Epithelial cell of esophagus (primary cell): ENCODE measurements at regions not wholly inside any gene's neighbourhood (a gene's known extent, or its start where the extent isn't known, plus 50 kb on each side); places are given as distances from the start of the nearest gene placed in this dataset.

Source experiments
- DNase-seq: peaks from one replicate; pipeline ENCODE4 v3.0.0; 2010; ENCODE audit warnings: low read depth
- H3K4me3 ChIP-seq: 2 replicates; pipeline ENCODE4 v1.5.1; 2011; ENCODE audit warnings: mild to moderate bottlenecking, low read length, control low read depth
- TF ChIP-seq, protein P1 (sequence below): IDR thresholded peaks from 2 replicates; pipeline ENCODE4 v1.5.1; 2011; ENCODE audit warnings: low read depth, mild to moderate bottlenecking, low read length, control low read depth, inconsistent platforms; ENCODE audit not compliant: insufficient read depth; ENCODE audit errors: missing control alignments

DNA sequence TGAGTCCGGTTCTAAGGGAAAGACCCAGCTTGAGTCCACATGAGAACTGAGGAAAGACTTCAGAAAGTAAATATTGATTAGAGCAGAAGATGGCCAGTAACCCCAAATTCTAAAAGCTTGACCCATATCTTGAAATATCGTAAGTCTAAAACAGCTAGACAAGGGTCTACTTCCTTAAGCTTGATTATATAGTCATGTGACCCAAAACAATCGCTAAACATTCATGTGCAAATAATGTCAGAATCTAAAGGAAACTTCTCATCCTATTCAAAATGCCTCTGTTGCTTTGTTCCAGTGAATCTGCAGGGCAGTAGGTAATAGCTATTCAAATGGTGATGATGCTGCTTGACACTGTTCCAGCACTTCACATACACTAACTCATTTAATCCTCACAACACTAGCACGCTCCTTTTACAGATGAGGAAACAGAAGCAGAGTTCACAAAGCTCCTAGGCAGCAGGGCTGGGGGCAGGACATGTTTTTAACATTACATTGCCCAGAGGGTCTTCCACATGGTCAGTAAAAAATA is 52.6 kb downstream of the TCF20 start:
- no peak for DNase-seq
- no peak overlapping the region for H3K4me3 ChIP-seq
- TF ChIP-seq, protein P1, sequence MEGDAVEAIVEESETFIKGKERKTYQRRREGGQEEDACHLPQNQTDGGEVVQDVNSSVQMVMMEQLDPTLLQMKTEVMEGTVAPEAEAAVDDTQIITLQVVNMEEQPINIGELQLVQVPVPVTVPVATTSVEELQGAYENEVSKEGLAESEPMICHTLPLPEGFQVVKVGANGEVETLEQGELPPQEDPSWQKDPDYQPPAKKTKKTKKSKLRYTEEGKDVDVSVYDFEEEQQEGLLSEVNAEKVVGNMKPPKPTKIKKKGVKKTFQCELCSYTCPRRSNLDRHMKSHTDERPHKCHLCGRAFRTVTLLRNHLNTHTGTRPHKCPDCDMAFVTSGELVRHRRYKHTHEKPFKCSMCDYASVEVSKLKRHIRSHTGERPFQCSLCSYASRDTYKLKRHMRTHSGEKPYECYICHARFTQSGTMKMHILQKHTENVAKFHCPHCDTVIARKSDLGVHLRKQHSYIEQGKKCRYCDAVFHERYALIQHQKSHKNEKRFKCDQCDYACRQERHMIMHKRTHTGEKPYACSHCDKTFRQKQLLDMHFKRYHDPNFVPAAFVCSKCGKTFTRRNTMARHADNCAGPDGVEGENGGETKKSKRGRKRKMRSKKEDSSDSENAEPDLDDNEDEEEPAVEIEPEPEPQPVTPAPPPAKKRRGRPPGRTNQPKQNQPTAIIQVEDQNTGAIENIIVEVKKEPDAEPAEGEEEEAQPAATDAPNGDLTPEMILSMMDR, result no peak

DNA sequence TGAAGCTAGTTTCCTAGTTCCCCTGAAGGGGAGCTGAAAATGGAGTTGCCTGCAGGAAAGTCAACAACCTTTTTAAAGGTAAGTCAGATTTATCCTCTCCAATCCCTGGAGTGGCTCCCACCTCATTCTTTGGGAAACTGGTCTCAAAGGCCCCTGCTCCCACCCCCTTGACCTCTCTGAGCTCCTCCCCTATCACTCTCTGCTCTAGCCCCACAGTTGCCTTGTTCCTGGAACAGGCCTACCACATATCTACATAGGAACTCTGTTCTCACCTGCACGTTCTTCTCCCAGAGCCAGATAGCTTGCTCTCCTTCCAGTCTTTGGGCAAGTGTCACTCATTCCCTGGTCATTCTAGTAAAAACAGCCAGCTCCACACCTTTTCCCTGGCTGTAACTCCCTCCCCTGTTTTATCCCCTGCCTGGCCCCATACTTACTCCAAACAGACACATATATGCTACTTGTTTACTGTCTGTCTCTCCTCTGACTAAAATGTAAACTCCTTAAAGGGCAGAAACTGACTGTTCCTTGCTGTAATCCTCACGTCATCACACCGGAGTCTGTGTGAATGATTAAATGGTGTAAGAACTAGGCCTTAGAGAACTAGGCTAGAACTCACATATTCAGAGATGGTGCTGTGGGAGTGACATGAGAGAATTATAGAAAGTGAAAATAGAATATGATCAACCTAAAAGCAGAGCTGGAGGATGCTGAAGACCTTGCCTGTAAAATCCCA is 53.3 kb downstream of the TCF20 start:
- DNase-seq, result no peak
- no peak overlapping the region for H3K4me3 ChIP-seq
- TF ChIP-seq, protein P1, result no peak

DNA sequence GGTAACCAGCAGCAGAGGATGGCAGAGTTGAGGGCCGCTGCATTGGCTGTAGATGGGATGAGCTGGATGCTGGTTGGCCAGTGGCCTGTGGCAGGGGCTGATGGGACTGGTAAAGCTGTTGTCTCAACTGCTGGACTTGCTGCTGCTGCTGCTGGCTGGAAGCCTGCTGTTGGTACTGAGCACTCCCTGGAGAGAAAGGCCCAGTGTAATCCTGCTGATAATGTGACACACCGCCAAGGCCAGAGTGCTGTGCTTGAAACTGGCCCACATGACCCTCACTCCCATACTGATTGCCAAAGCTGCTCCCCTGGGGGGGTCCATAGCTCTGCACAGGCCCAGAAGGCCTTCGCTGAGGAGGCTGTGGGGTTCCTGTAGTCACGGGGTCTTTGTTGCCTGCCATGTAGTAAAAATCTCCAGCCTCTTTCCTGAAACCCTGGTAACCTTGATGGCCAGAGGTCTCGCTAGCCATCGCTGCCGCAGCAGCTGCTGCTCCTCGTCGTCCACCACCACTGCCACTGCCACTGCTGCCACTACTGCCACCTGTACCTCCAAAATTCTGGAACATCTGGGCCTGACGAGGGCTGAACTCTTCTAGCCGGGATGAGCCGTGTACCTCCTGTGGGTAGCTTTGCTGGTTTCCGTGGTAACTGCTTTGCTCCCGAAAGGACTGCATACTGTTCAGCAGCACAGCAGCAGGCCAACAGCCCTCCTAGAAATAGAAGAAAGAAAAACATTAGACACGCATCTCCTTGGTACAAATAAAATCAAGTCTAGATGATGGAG is 55.6 kb downstream of the TCF20 start:
- no peak for DNase-seq
- no peak overlapping the region for H3K4me3 ChIP-seq
- TF ChIP-seq, protein P1, result no peak

DNA sequence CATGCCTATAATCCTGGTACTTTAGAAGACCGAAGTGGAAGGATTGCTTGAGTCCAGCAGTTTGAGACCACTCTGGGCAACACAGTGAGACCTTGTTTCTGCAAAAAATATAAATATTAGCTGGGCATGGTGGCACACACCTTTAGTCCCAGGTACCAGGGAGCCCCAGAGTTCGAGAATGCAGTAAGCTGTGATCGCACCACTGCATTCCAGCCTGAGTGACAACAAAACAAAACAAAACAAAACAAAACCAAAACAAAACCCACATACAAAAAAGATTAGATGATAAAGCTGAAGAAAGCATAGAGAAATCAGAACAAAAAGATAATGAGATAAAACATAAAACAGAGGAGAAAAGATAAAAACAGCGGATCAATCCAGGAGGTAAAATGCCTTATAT is 62.1 kb downstream of the TCF20 start:
- H3K4me3 ChIP-seq, result no peak overlapping the region
- TF ChIP-seq, protein P1, result no peak
- DNase-seq, result no peak

DNA sequence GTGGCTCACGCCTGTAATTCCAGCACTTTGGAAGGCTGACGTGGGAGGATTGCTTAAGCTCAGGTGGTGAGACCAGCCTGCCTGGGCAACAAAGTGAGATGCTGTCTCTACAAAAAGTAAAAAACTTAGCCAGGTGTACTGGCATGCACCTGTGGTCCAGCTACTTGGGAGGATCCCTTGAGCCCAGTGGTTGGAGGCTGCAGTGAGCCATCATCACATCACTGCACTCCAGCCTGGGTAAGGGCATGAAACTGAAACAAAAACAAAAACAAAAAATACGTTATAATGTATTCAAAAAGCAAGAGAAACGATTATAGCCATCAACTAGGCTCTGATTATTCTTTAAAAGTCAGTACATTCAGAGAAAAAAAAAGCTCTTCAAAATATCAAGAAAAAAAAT is 62.5 kb downstream of the TCF20 start:
- no peak overlapping the region for H3K4me3 ChIP-seq
- no peak for DNase-seq
- TF ChIP-seq, protein P1, result no peak

DNA sequence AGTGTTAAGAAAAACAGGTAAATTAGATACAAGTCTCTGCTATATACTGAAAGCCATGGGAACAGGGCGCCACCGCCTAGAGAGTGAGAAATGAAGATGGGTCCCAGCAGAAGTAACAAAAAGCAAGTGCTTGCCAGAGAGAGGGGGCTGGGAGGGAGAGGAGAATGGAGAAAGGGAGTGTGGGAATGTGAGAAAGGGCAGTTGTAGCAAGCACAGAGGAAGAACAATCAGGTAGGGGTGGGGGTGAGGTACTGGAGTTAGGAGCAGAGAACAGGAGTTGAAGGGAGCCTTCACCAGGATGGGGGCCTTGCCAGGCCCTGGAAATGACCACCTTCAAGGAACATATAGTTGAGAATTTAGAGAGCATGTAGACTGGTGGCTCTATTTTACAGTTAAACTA is 66.8 kb downstream of the TCF20 start:
- no peak overlapping the region for H3K4me3 ChIP-seq
- no peak for DNase-seq

More for the DNA sequence above, 66.8 kb downstream of the TCF20 start:
- TF ChIP-seq, protein P1, result no peak
